ENCODE measurements at regions not wholly inside any gene's neighbourhood (a gene's known extent, or its start where the extent isn't known, plus 50 kb on each side); places are given as distances from the start of the nearest gene placed in this dataset.

DNA sequence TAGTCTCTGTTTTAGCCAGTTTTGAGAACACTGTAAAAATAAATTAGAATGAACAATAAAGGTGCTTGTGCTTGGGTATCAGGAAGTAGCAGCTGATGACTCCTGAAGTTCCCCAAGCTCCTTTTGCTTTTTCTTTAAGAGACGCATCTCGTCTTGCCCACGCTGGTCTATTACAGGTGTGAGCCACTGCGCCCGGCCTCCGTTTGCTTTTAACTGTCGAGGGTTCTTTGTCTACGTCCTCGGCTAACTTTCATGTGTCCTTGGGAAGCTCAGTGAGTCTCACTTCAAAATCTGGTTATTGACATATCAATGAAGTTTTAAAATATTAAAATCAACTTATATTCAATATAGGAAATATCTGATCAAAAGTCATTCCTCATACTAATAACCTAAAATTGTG is 246.5 kb downstream of the FBXO15 start:
- Mint-ChIP-seq H3K27ac (no peak overlapping the region), H3K4me3 (no peak overlapping the region), H3K27me3 (ENCODE audit: low read depth) (peaks cover 32% of the 10 kb centered on the region), H3K36me3 (no peaks in the 10 kb centered on the region), H3K9me3 (no peaks in the 10 kb centered on the region), H3K4me1 (no peaks in the 10 kb centered on the region)
- no peak for TF ChIP-seq CTCF (IDR thresholded peaks at IDR 0.05; ENCODE audit: unreplicated experiment)
- DNase-seq (ENCODE audit: low spot score in 2 of 2, unreplicated experiment in 2 of 2) = no peak

- H3K27ac Mint-ChIP-seq = no peak overlapping the region
- H3K4me1 Mint-ChIP-seq = no peaks in the 10 kb centered on the region
- DNase-seq (ENCODE audit: low spot score in 2 of 2, unreplicated experiment in 2 of 2) = no peak
- H3K4me3 Mint-ChIP-seq = no peak overlapping the region
- H3K27me3 Mint-ChIP-seq (ENCODE audit: low read depth) = peaks cover 29% of the 10 kb centered on the region
- H3K9me3 Mint-ChIP-seq = no peaks in the 10 kb centered on the region
- no peaks in the 10 kb centered on the region for H3K36me3 Mint-ChIP-seq
- TF ChIP-seq CTCF (IDR thresholded peaks at IDR 0.05; ENCODE audit: unreplicated experiment) = no peak
These were observed 247.4 kb downstream of the FBXO15 start for GRCh38 chr18:73900106-73900835.

GRCh38 chr18:73897517-73897916 is 250.1 kb downstream of the FBXO15 start:
- no peaks in the 10 kb centered on the region for H3K36me3 Mint-ChIP-seq
- no peak for TF ChIP-seq CTCF (IDR thresholded peaks at IDR 0.05; ENCODE audit: unreplicated experiment)
- H3K9me3 Mint-ChIP-seq = no peaks in the 10 kb centered on the region
- H3K4me3 Mint-ChIP-seq = no peak overlapping the region
- no peak for DNase-seq (ENCODE audit: low spot score in 2 of 2, unreplicated experiment in 2 of 2)
- H3K27ac Mint-ChIP-seq = no peak overlapping the region
- peaks cover 28% of the 10 kb centered on the region for H3K27me3 Mint-ChIP-seq (ENCODE audit: low read depth)
- H3K4me1 Mint-ChIP-seq = peaks cover under 1% of the 10 kb centered on the region

- Mint-ChIP-seq H3K9me3 (no peaks in the 10 kb centered on the region), H3K4me1 (peaks cover 9% of the 10 kb centered on the region)
- no peak for DNase-seq (ENCODE audit: low spot score in 2 of 2, unreplicated experiment in 2 of 2)
These were observed 250.9 kb downstream of the FBXO15 start for GRCh38 chr18:73896685-73897084.

DNA sequence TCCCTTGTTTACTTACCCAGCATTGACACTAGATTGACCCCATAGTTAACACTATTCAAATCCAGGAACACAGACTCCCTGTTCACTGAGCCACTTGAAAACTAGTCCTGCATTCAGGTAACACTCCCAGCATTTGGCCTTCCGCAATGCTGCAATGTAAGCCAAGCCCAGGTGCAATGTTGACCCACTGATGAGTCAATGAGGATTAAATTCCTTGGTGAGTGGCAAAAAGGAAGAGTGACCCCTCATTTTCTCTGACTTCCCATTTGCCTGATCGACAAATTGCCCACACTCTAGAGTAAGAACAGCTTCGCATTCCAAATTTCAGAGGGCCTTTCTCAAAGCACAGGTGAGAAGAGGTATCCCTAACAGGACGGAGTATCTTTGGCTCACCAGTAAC is 251.9 kb downstream of the FBXO15 start:
- Mint-ChIP-seq H3K4me1 (peaks cover 16% of the 10 kb centered on the region), H3K4me3 (no peak overlapping the region), H3K9me3 (no peaks in the 10 kb centered on the region), H3K27me3 (ENCODE audit: low read depth) (peaks cover 23% of the 10 kb centered on the region), H3K36me3 (no peaks in the 10 kb centered on the region), H3K27ac (no peak overlapping the region)
- DNase-seq (ENCODE audit: low spot score in 2 of 2, unreplicated experiment in 2 of 2) = no peak
- TF ChIP-seq CTCF (IDR thresholded peaks at IDR 0.05; ENCODE audit: unreplicated experiment) = no peak

More at GRCh38 chr18:73896685-73897084, 250.9 kb downstream of the FBXO15 start:
- Mint-ChIP-seq H3K27me3 (ENCODE audit: low read depth) (peaks cover 25% of the 10 kb centered on the region), H3K27ac (no peak overlapping the region), H3K36me3 (no peaks in the 10 kb centered on the region), H3K4me3 (no peak overlapping the region)
- no peak for TF ChIP-seq CTCF (IDR thresholded peaks at IDR 0.05; ENCODE audit: unreplicated experiment)
